ENCODE measurements at regions not wholly inside any gene's neighbourhood (a gene's known extent, or its start where the extent isn't known, plus 50 kb on each side); places are given as distances from the start of the nearest gene placed in this dataset.

DNA sequence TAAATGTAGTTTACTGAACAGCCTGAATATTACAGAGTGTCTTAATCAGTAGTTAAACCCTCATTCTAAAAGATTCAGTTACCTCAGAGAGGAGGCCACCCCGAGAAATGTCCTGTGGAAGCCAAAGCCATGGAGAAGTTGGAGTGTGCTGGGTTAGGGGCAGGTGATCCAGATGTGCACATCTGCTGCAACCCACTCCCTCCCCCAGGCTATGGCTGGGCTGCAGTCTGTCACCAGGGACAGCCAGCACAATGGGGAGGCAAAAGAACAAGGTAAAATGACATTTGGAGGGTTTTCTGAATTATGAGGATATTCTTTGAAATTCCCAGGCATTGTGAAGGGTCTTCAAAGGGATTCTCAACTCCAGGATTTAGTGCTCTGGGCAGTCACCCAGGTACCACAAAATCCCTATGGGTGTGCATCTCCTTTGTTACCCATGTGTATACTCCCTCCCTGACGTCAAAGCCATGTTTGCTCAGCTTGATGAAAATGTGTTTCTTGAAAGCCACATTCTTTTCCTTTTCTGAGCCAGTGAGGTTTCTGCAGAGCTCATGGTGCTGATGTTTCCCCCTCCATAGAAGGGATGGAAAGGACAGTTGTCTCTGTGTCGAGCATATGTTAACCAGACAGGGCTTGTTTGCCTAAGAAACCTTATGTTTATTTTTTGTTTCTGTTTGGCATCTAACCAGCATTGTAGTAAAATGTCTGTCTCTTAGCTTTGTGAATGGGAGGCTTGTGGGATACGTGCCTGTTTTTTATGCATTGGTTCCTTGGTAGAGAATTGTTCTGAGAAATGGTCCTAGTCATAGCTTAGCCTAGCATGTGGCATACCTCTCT lies 212.3 kb upstream of the TBX18 start:
- H3K27me3 ChIP-seq (ENCODE audit: control insufficient read depth, insufficient read depth, low read length): no peaks in the 10 kb centered on the region; the same call in 1 of the 2 replicates
- TF ChIP-seq POLR2AphosphoS5 (IDR thresholded peaks at IDR 0.05; ENCODE audit: low read depth, low read length): no peak
- TF ChIP-seq, protein P1, sequence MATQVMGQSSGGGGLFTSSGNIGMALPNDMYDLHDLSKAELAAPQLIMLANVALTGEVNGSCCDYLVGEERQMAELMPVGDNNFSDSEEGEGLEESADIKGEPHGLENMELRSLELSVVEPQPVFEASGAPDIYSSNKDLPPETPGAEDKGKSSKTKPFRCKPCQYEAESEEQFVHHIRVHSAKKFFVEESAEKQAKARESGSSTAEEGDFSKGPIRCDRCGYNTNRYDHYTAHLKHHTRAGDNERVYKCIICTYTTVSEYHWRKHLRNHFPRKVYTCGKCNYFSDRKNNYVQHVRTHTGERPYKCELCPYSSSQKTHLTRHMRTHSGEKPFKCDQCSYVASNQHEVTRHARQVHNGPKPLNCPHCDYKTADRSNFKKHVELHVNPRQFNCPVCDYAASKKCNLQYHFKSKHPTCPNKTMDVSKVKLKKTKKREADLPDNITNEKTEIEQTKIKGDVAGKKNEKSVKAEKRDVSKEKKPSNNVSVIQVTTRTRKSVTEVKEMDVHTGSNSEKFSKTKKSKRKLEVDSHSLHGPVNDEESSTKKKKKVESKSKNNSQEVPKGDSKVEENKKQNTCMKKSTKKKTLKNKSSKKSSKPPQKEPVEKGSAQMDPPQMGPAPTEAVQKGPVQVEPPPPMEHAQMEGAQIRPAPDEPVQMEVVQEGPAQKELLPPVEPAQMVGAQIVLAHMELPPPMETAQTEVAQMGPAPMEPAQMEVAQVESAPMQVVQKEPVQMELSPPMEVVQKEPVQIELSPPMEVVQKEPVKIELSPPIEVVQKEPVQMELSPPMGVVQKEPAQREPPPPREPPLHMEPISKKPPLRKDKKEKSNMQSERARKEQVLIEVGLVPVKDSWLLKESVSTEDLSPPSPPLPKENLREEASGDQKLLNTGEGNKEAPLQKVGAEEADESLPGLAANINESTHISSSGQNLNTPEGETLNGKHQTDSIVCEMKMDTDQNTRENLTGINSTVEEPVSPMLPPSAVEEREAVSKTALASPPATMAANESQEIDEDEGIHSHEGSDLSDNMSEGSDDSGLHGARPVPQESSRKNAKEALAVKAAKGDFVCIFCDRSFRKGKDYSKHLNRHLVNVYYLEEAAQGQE (IDR thresholded peaks at IDR 0.05; ENCODE audit: insufficient read depth in 1 of 2, low read depth in 2 of 2, low read length in 1 of 2): no peak
- TF ChIP-seq, protein P2, sequence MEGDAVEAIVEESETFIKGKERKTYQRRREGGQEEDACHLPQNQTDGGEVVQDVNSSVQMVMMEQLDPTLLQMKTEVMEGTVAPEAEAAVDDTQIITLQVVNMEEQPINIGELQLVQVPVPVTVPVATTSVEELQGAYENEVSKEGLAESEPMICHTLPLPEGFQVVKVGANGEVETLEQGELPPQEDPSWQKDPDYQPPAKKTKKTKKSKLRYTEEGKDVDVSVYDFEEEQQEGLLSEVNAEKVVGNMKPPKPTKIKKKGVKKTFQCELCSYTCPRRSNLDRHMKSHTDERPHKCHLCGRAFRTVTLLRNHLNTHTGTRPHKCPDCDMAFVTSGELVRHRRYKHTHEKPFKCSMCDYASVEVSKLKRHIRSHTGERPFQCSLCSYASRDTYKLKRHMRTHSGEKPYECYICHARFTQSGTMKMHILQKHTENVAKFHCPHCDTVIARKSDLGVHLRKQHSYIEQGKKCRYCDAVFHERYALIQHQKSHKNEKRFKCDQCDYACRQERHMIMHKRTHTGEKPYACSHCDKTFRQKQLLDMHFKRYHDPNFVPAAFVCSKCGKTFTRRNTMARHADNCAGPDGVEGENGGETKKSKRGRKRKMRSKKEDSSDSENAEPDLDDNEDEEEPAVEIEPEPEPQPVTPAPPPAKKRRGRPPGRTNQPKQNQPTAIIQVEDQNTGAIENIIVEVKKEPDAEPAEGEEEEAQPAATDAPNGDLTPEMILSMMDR (IDR thresholded peaks at IDR 0.05): no peak
- intact Hi-C loops (cut with micrococcal nuclease; ENCODE audit: unreplicated experiment) (no loop called here), in situ Hi-C loops (cut with HindIII; ENCODE audit: low pct_unique_long_range_greater_than_20kb, low sequenced_read_pairs) (no loop called here)
- ChIA-PET POLR2A (no interaction called here), CTCF (no interaction called here)
- H3K4me3 ChIP-seq (ENCODE audit: low read depth in 2 of 2, low read length in 2 of 2): no peak overlapping the region
- no peak overlapping the region for H3K27ac ChIP-seq (ENCODE audit: low read length)
- BruUV-seq (replicated peaks): no TSS peak
- no peaks in the 10 kb centered on the region for H3K36me3 ChIP-seq (ENCODE audit: control insufficient read depth, insufficient read depth, low read length)
- H3K9me3 ChIP-seq (ENCODE audit: control insufficient read depth, insufficient read depth, low read depth, low read length): no peaks in the 10 kb centered on the region
- no peaks in the 10 kb centered on the region for H3K4me1 ChIP-seq (ENCODE audit: control insufficient read depth, insufficient read depth, low read length)
- no peak for ATAC-seq
- no peak for DNase-seq (ENCODE audit: low read depth, low spot score)

GRCh38 chr6:84975316-84975715 lies 210.9 kb upstream of the TBX18 start:
- BruUV-seq (replicated peaks): no TSS peak
- H3K27me3 ChIP-seq (ENCODE audit: control insufficient read depth, insufficient read depth, low read length): no peaks in the 10 kb centered on the region; the same call in 1 of the 2 replicates
- CTCF ChIA-PET: no interaction called here
- no peaks in the 10 kb centered on the region for H3K36me3 ChIP-seq (ENCODE audit: control insufficient read depth, insufficient read depth, low read length)
- POLR2A ChIA-PET: no interaction called here
- in situ Hi-C loops (cut with HindIII; ENCODE audit: low pct_unique_long_range_greater_than_20kb, low sequenced_read_pairs): no loop called here
- no peak for ATAC-seq
- TF ChIP-seq, protein P2 (IDR thresholded peaks at IDR 0.05): no peak
- TF ChIP-seq, protein P1 (IDR thresholded peaks at IDR 0.05; ENCODE audit: insufficient read depth in 1 of 2, low read depth in 2 of 2, low read length in 1 of 2): no peak
- TF ChIP-seq TCF7L2 (IDR thresholded peaks at IDR 0.05; ENCODE audit: low read depth, low read length): no peak
- no peak for TF ChIP-seq SIN3A (IDR thresholded peaks at IDR 0.05; ENCODE audit: borderline replicate concordance, insufficient read depth, low read depth, low read length)
- no peak for TF ChIP-seq POLR2AphosphoS5 (IDR thresholded peaks at IDR 0.05; ENCODE audit: low read depth, low read length)
- no peaks in the 10 kb centered on the region for H3K9me3 ChIP-seq (ENCODE audit: control insufficient read depth, insufficient read depth, low read depth, low read length)
- no peaks in the 10 kb centered on the region for H3K4me1 ChIP-seq (ENCODE audit: control insufficient read depth, insufficient read depth, low read length)
- H3K4me3 ChIP-seq (ENCODE audit: low read depth in 2 of 2, low read length in 2 of 2): no peak overlapping the region
- H3K27ac ChIP-seq (ENCODE audit: low read length): no peak overlapping the region
- no peak for DNase-seq (ENCODE audit: low read depth, low spot score)
- intact Hi-C loops (cut with micrococcal nuclease; ENCODE audit: unreplicated experiment): no loop called here
